Transverse colon (tissue), 3 donors: ENCODE measurements at regions not wholly inside any gene's neighbourhood (a gene's known extent, or its start where the extent isn't known, plus 50 kb on each side); places are given as distances from the start of the nearest gene placed in this dataset.
"Not testable (repeated sequence)": the region's sequence is repeated elsewhere in the genome, so short reads cannot be mapped to it uniquely, and the experiment has no call there.

Experiments
- CTCF ChIP-seq, 5 experiments: fragments of 200-600 bp in 3 of 5; fragments of 450-650 bp in 2 of 5; sonication (generic) in 3 of 5; IDR thresholded peaks; 1 replicate in 2 of 5; 2 replicates in 3 of 5; pipeline ENCODE4 v1.5.1; 2016 to 2017; ENCODE audit warnings: antibody characterized with exemption in 5 of 5, inconsistent platforms in 3 of 5, mild to moderate bottlenecking in 2 of 5, moderate library complexity in 1 of 5
- EP300 ChIP-seq: sonication (generic); formaldehyde crosslinking; IDR thresholded peaks from one replicate; pipeline ENCODE4 v1.6.1; 2017; ENCODE audit warnings: antibody characterized with exemption, low read depth
- POLR2A ChIP-seq: fragments of 450-650 bp; IDR thresholded peaks from one replicate; pipeline ENCODE4 v1.6.1; 2016; ENCODE audit warnings: antibody characterized with exemption, mild to moderate bottlenecking, moderate library complexity

GRCh38 chr1:81178431-81179093 lies 622.2 kb upstream of the ADGRL2 start:
- not testable (repeated sequence) for TF ChIP-seq CTCF (IDR thresholded peaks at IDR 0.05); POLR2A; EP300
